MCF 10A (cell line): ENCODE measurements at regions not wholly inside any gene's neighbourhood (a gene's known extent, or its start where the extent isn't known, plus 50 kb on each side); places are given as distances from the start of the nearest gene placed in this dataset.
"Not testable (repeated sequence)": the region's sequence is repeated elsewhere in the genome, so short reads cannot be mapped to it uniquely, and the experiment has no call there.

Experiments used
- BruUV-seq: library from RNA; stranded (reverse); fragments of 400-500 nt; replicated peaks from 2 replicates; lab custom pipeline; 2021; lab: Mats Ljungman, UMichigan
- CTCF ChIA-PET: fragments of 300-600 bp; sonication (Branson Sonifier 250); formaldehyde crosslinking; extraction: SDS; loops from one replicate; lab custom pipeline; 2021; ENCODE audit warnings: antibody characterized with exemption, inconsistent platforms; lab: Yijun Ruan, JAX
- POLR2A ChIA-PET: fragments of 300-600, 350-650 bp; sonication (Branson Sonifier 250); formaldehyde crosslinking; extraction: SDS; loops from one replicate; lab custom pipeline; 2020; ENCODE audit warnings: antibody characterized with exemption, inconsistent platforms; lab: Yijun Ruan, JAX
- DNase-seq: peaks from one replicate; pipeline ENCODE4 v3.0.0-alpha.2; 2018; ENCODE audit not compliant: unreplicated experiment
- H3K27ac Mint-ChIP-seq: one replicate; pipeline ENCODE4 v1.8.0; 2022; ENCODE audit warnings: mild to moderate bottlenecking, low read depth, mixed read lengths; ENCODE audit not compliant: unreplicated experiment
- H3K27me3 Mint-ChIP-seq: one replicate; pipeline ENCODE4 v1.8.0; 2022; ENCODE audit warnings: mixed read lengths; ENCODE audit not compliant: insufficient read depth, unreplicated experiment
- H3K36me3 Mint-ChIP-seq: one replicate; pipeline ENCODE4 v1.8.0; 2022; ENCODE audit warnings: mild to moderate bottlenecking, moderate library complexity, mixed read lengths; ENCODE audit not compliant: insufficient read depth, unreplicated experiment
- H3K4me1 Mint-ChIP-seq: one replicate; pipeline ENCODE4 v1.8.0; 2022; ENCODE audit warnings: mixed read lengths; ENCODE audit not compliant: insufficient read depth, unreplicated experiment
- H3K4me3 Mint-ChIP-seq: one replicate; pipeline ENCODE4 v1.8.0; 2022; ENCODE audit warnings: mild to moderate bottlenecking, moderate library complexity, mixed read lengths; ENCODE audit not compliant: unreplicated experiment
- H3K9me3 Mint-ChIP-seq: one replicate; pipeline ENCODE4 v1.8.0; 2022; ENCODE audit warnings: mixed read lengths; ENCODE audit not compliant: unreplicated experiment
- intact Hi-C: fragments of 100-400 bp; cut with micrococcal nuclease; formaldehyde crosslinking; loops from 2 replicates; pipeline ENCODE4 v1.14.1; 2022
- TF ChIP-seq, protein P1 (sequence below): fragments of 200-600 bp; IDR thresholded peaks from one replicate; pipeline ENCODE4 v1.8.0; 2022; ENCODE audit warnings: antibody characterized with exemption, mild to moderate bottlenecking; ENCODE audit not compliant: unreplicated experiment

GRCh38 chr9:109997682-109998081, 210.3 kb downstream of the C9orf152 start:
- Mint-ChIP-seq H3K4me3 (no peak overlapping the region), H3K27me3 (no peaks in the 10 kb centered on the region), H3K9me3 (peaks cover 8% of the 10 kb centered on the region), H3K27ac (no peak overlapping the region), H3K4me1 (no peaks in the 10 kb centered on the region), H3K36me3 (peaks cover 7% of the 10 kb centered on the region)
- BruUV-seq = no TSS peak
- ChIA-PET POLR2A (interaction anchor here (0.6 kb wide), 1 partner anchor 73 kb away, joined by 3 read pairs; no protein-coding TSS in a partner anchor), CTCF (interaction anchor here (0.6 to 0.7 kb wide), 2 partner anchors 63 to 167 kb away, joined by 3 to 4 read pairs; no protein-coding TSS in a partner anchor)
- TF ChIP-seq, protein P1, sequence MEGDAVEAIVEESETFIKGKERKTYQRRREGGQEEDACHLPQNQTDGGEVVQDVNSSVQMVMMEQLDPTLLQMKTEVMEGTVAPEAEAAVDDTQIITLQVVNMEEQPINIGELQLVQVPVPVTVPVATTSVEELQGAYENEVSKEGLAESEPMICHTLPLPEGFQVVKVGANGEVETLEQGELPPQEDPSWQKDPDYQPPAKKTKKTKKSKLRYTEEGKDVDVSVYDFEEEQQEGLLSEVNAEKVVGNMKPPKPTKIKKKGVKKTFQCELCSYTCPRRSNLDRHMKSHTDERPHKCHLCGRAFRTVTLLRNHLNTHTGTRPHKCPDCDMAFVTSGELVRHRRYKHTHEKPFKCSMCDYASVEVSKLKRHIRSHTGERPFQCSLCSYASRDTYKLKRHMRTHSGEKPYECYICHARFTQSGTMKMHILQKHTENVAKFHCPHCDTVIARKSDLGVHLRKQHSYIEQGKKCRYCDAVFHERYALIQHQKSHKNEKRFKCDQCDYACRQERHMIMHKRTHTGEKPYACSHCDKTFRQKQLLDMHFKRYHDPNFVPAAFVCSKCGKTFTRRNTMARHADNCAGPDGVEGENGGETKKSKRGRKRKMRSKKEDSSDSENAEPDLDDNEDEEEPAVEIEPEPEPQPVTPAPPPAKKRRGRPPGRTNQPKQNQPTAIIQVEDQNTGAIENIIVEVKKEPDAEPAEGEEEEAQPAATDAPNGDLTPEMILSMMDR = no peak
- no peak for DNase-seq
- intact Hi-C loops = no loop called here

- H3K27me3 Mint-ChIP-seq, H3K27ac Mint-ChIP-seq, CTCF ChIA-PET, H3K4me1 Mint-ChIP-seq, H3K36me3 Mint-ChIP-seq, BruUV-seq, DNase-seq, intact Hi-C loops, H3K4me3 Mint-ChIP-seq, H3K9me3 Mint-ChIP-seq: not testable (repeated sequence)
- POLR2A ChIA-PET = interaction anchor here (0.6 kb wide), 2 partner anchors 143 to 1047 kb away, joined by 3 read pairs; no protein-coding TSS in a partner anchor
Observed at GRCh38 chr9:110005521-110005920, 202.4 kb downstream of the C9orf152 start.

DNA sequence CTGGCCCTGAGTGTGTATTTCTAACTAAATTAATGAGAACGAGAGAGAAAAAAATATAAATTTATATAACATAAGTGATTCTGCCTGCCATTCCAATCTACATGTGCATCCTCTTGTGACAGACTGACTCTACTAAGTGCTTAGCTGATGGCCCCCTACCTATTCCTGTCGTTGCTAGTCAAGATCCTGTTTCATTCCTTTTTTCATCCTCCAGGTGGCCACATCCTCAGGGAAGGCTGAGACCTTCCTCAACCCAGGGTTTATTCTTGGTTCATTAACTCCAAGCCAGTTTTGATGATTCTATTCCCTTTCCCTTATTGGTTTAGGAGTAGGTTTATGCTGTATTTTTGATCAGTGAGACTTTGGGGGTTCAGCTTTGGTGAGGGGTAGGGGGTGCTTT, 201.3 kb downstream of the C9orf152 start:
- no peaks in the 10 kb centered on the region for H3K4me1 Mint-ChIP-seq
- no peaks in the 10 kb centered on the region for H3K36me3 Mint-ChIP-seq
- no peak overlapping the region for H3K4me3 Mint-ChIP-seq
- ChIA-PET POLR2A (no interaction called here), CTCF (interaction anchor here (0.7 to 0.9 kb wide), 2 partner anchors 51 to 267 kb away, joined by 3 to 5 read pairs; no protein-coding TSS in a partner anchor)
- intact Hi-C loops = no loop called here
- no peaks in the 10 kb centered on the region for H3K27me3 Mint-ChIP-seq
- DNase-seq = no peak
- H3K9me3 Mint-ChIP-seq = no peaks in the 10 kb centered on the region
- TF ChIP-seq, protein P1 = peak; percentile 11
- H3K27ac Mint-ChIP-seq = no peak overlapping the region
- no TSS peak for BruUV-seq

- no peaks in the 10 kb centered on the region for H3K9me3 Mint-ChIP-seq
- no peak overlapping the region for H3K27ac Mint-ChIP-seq
- no peaks in the 10 kb centered on the region for H3K4me1 Mint-ChIP-seq
- H3K36me3 Mint-ChIP-seq = no peaks in the 10 kb centered on the region
- no peaks in the 10 kb centered on the region for H3K27me3 Mint-ChIP-seq
- H3K4me3 Mint-ChIP-seq = no peak overlapping the region
- POLR2A ChIA-PET = no interaction called here
- TF ChIP-seq, protein P1 = no peak
- DNase-seq = no peak
- CTCF ChIA-PET = no interaction called here
- intact Hi-C loops = no loop called here
- no TSS peak for BruUV-seq
Observed at GRCh38 chr9:110007477-110008270, 200.3 kb downstream of the C9orf152 start.
